Naive B cell (primary cell): ENCODE measurements at regions not wholly inside any gene's neighbourhood (a gene's known extent, or its start where the extent isn't known, plus 50 kb on each side); places are given as distances from the start of the nearest gene placed in this dataset.

Source experiments
- ATAC-seq, 2 donors: fragments of 150-1000 bp; cut with Tn5 transposase; 2 replicates each; pipeline ENCODE4 v1.10.0; 2021; ENCODE audit warnings: low read depth in 2 of 2, mild to moderate bottlenecking in 2 of 2, moderate library complexity in 2 of 2
- DNase-seq: peaks from one replicate; pipeline ENCODE4 v3.0.0; 2022
- H3K27ac Mint-ChIP-seq, 6 donors: one replicate each; pipeline ENCODE4 v1.8.0; 2020 to 2022; ENCODE audit warnings: mild to moderate bottlenecking in 6 of 6, mixed read lengths in 6 of 6, moderate library complexity in 5 of 6, inconsistent platforms in 2 of 6
- H3K27me3 Mint-ChIP-seq, 3 donors: one replicate each; pipeline ENCODE4 v1.8.0; 2021 to 2022; ENCODE audit warnings: mixed read lengths in 3 of 3, mild to moderate bottlenecking in 1 of 3
- H3K36me3 Mint-ChIP-seq, 2 donors: one replicate each; pipeline ENCODE4 v1.8.0; 2020 to 2022; ENCODE audit warnings: mixed read lengths in 2 of 2, inconsistent platforms in 1 of 2, mild to moderate bottlenecking in 1 of 2
- H3K4me1 Mint-ChIP-seq, 3 donors: one replicate each; pipeline ENCODE4 v1.8.0; 2020 to 2022; ENCODE audit warnings: mixed read lengths in 3 of 3, inconsistent platforms in 1 of 3, mild to moderate bottlenecking in 1 of 3, moderate library complexity in 1 of 3
- H3K4me3 Mint-ChIP-seq, 8 donors: one replicate each; pipeline ENCODE4 v1.8.0; 2020 to 2022; ENCODE audit warnings: mild to moderate bottlenecking in 8 of 8, mixed read lengths in 8 of 8, moderate library complexity in 8 of 8, inconsistent platforms in 2 of 8
- H3K9me3 Mint-ChIP-seq, 7 donors: one replicate each; pipeline ENCODE4 v1.8.0; 2020 to 2022; ENCODE audit warnings: mixed read lengths in 7 of 7, mild to moderate bottlenecking in 5 of 7, inconsistent platforms in 2 of 7, moderate library complexity in 1 of 7

DNA sequence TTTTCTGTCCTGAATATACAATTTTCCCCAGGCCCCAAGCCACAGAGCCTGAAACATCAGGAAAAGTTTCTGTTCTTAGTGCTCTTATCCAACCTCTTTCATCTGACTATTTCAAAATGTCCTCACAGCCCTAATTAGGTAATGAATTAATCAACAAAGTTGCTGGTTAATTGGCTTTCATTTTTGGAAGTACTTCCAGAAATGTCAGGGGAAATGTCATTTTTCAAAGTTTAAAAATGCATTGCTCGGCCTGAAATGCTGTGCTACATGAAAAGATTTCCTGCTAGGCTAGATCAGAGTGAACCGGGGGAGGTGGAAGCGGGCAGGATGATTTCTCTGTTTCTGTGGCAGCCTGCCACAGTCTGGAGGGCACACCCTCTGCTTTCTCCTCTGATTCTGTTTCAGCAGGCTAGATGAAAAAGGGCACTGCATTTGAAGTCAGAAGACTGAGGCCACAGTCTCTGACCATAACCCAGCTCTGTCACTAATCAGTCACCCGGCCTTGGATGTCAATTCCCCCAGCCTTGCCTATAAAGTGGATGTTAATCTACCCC, 55.9 kb upstream of the BARX1 start:
- H3K27me3 Mint-ChIP-seq: peaks cover 8 to 31% (median 10%) of the 10 kb centered on the region in 3 donors
- H3K4me3 Mint-ChIP-seq: no peak overlapping the region
- peaks cover 0 to 6% (median 0%) of the 10 kb centered on the region in 3 donors for H3K4me1 Mint-ChIP-seq
- ATAC-seq (no peak), DNase-seq (no peak)
- no peaks in the 10 kb centered on the region for H3K9me3 Mint-ChIP-seq
- H3K36me3 Mint-ChIP-seq: no peaks in the 10 kb centered on the region
- no peak overlapping the region for H3K27ac Mint-ChIP-seq

DNA sequence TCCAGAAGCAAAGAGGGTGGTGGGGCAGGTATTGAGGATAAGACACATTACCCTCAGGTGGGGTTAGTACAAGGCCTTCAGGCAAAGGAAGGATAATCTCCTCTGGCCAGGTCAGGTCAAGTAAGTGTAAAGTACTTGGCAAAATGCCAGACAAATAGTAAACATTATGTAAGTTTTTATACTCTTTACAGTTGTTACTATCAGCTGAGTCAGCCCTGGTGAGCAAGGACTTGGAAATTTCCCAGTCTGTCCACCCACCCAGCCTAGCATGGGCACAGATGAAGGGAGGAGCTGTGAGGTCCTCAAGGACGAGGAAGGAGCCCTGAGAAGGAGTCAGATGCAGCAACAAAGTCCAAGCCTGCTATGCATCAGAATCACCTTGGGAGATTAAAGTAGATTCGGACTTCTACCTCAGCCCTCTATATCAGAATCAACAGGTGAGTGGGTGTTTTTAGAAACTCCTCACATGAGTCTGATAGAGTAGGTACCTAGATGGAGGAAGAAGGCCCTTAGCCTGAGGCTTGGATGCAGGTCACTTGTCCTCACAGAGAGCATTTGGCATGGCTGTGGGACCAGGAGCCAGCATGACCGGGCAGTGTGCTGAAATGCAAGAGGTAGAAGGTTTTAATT, 50.2 kb upstream of the BARX1 start:
- ATAC-seq (no peak), DNase-seq (no peak)
- Mint-ChIP-seq H3K27me3 (peaks cover 28 to 55% (median 46%) of the 10 kb centered on the region in 3 donors), H3K9me3 (peaks cover 0 to 8% (median 0%) of the 10 kb centered on the region in 7 donors), H3K27ac (peak overlapping the region in 1 of 6 donors; percentile 16), H3K36me3 (no peaks in the 10 kb centered on the region), H3K4me1 (no peaks in the 10 kb centered on the region), H3K4me3 (no peak overlapping the region)
